ENCODE measurements at regions not wholly inside any gene's neighbourhood (a gene's known extent, or its start where the extent isn't known, plus 50 kb on each side); places are given as distances from the start of the nearest gene placed in this dataset.
"Not testable (repeated sequence)": the region's sequence is repeated elsewhere in the genome, so short reads cannot be mapped to it uniquely, and the experiment has no call there.

- no peak for DNase-seq
These were observed 614.0 kb upstream of the CDH5 start for GRCh38 chr16:65752522-65752844.

- DNase-seq: no peak
These were observed 614.6 kb upstream of the CDH5 start for GRCh38 chr16:65751622-65752521.

GRCh38 chr16:65749506-65749905 is 617.0 kb upstream of the CDH5 start:
- no peak for DNase-seq

GRCh38 chr16:65746941-65747340 is 619.5 kb upstream of the CDH5 start:
- no peak for DNase-seq

GRCh38 chr16:65745201-65745708 is 621.2 kb upstream of the CDH5 start:
- no peak for DNase-seq

- DNase-seq: no peak
These were observed 622.1 kb upstream of the CDH5 start for GRCh38 chr16:65744401-65744800.

- DNase-seq: no peak
These were observed 621.7 kb upstream of the CDH11 start for GRCh38 chr16:65743558-65743957.

- DNase-seq: no peak
These were observed 618.8 kb upstream of the CDH11 start for GRCh38 chr16:65740711-65741110.

GRCh38 chr16:65739518-65739917 is 617.7 kb upstream of the CDH11 start:
- no peak for DNase-seq

- no peak for DNase-seq
These were observed 616.0 kb upstream of the CDH11 start for GRCh38 chr16:65737831-65738230.

GRCh38 chr16:65735615-65736014 is 613.8 kb upstream of the CDH11 start:
- DNase-seq: not testable (repeated sequence)

GRCh38 chr16:65733721-65734120 is 611.9 kb upstream of the CDH11 start:
- no peak for DNase-seq

- DNase-seq: no peak
These were observed 610.0 kb upstream of the CDH11 start for GRCh38 chr16:65731833-65732232.

GRCh38 chr16:65728652-65729051 is 606.8 kb upstream of the CDH11 start:
- no peak for DNase-seq

- DNase-seq: no peak
These were observed 606.3 kb upstream of the CDH11 start for GRCh38 chr16:65728167-65728566.

GRCh38 chr16:65727534-65728137 is 605.8 kb upstream of the CDH11 start:
- DNase-seq: no peak

GRCh38 chr16:65725156-65725845 is 603.4 kb upstream of the CDH11 start:
- DNase-seq: no peak

GRCh38 chr16:65722429-65722828 is 600.6 kb upstream of the CDH11 start:
- no peak for DNase-seq

- no peak for DNase-seq
These were observed 596.0 kb upstream of the CDH11 start for GRCh38 chr16:65717846-65718245.

GRCh38 chr16:65716737-65717700 is 595.2 kb upstream of the CDH11 start:
- DNase-seq: no peak

- DNase-seq: no peak
These were observed 591.4 kb upstream of the CDH11 start for GRCh38 chr16:65713181-65713808.

GRCh38 chr16:65710107-65710506 is 588.2 kb upstream of the CDH11 start:
- no peak for DNase-seq

Measured in cerebellar nuclear complex (tissue), 1 donor.